ENCODE measurements at regions not wholly inside any gene's neighbourhood (a gene's known extent, or its start where the extent isn't known, plus 50 kb on each side); places are given as distances from the start of the nearest gene placed in this dataset.

DNA sequence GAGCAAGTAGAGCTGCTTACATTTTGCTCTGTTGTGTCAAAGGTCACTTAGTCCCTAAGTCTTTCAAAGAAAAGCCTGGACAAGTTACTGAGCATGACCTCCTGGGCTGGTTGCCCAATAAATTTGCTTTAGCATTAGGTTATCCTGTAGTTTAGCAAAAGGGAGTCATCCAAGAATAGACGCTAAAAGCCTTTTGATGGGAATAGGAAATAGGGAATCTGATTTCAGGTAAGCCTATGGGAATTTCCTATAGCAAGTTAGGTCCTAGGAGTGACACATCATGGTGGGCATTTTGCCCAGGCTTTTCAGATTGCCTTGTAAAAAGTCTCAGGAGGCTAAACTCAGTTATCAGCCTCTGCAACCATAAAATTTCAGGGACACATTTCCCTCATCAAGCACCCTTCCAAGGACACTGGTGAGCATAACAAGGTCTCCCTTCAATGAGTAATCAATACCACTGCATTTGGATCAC, 67.6 kb upstream of the RANBP3L start:
- H3K4me3 ChIP-seq (replicated peaks; ENCODE audit: insufficient read depth, low read length) = no peak overlapping the region
- H3K27ac ChIP-seq (replicated peaks) = no peak overlapping the region
- no peaks in the 10 kb centered on the region for H3K27me3 ChIP-seq (ENCODE audit: insufficient read depth, poor library complexity, severe bottlenecking)
- no peak for DNase-seq (ENCODE audit: low read depth in 1 of 2, low spot score in 1 of 2)
- TF ChIP-seq, protein P1, sequence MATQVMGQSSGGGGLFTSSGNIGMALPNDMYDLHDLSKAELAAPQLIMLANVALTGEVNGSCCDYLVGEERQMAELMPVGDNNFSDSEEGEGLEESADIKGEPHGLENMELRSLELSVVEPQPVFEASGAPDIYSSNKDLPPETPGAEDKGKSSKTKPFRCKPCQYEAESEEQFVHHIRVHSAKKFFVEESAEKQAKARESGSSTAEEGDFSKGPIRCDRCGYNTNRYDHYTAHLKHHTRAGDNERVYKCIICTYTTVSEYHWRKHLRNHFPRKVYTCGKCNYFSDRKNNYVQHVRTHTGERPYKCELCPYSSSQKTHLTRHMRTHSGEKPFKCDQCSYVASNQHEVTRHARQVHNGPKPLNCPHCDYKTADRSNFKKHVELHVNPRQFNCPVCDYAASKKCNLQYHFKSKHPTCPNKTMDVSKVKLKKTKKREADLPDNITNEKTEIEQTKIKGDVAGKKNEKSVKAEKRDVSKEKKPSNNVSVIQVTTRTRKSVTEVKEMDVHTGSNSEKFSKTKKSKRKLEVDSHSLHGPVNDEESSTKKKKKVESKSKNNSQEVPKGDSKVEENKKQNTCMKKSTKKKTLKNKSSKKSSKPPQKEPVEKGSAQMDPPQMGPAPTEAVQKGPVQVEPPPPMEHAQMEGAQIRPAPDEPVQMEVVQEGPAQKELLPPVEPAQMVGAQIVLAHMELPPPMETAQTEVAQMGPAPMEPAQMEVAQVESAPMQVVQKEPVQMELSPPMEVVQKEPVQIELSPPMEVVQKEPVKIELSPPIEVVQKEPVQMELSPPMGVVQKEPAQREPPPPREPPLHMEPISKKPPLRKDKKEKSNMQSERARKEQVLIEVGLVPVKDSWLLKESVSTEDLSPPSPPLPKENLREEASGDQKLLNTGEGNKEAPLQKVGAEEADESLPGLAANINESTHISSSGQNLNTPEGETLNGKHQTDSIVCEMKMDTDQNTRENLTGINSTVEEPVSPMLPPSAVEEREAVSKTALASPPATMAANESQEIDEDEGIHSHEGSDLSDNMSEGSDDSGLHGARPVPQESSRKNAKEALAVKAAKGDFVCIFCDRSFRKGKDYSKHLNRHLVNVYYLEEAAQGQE (IDR thresholded peaks at IDR 0.05; ENCODE audit: insufficient replicate concordance, low read depth) = no peak
- TF ChIP-seq, protein P2, sequence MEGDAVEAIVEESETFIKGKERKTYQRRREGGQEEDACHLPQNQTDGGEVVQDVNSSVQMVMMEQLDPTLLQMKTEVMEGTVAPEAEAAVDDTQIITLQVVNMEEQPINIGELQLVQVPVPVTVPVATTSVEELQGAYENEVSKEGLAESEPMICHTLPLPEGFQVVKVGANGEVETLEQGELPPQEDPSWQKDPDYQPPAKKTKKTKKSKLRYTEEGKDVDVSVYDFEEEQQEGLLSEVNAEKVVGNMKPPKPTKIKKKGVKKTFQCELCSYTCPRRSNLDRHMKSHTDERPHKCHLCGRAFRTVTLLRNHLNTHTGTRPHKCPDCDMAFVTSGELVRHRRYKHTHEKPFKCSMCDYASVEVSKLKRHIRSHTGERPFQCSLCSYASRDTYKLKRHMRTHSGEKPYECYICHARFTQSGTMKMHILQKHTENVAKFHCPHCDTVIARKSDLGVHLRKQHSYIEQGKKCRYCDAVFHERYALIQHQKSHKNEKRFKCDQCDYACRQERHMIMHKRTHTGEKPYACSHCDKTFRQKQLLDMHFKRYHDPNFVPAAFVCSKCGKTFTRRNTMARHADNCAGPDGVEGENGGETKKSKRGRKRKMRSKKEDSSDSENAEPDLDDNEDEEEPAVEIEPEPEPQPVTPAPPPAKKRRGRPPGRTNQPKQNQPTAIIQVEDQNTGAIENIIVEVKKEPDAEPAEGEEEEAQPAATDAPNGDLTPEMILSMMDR (IDR thresholded peaks at IDR 0.05; ENCODE audit: insufficient read depth, low read length) = no peak
- TF ChIP-seq POLR2AphosphoS5 (IDR thresholded peaks at IDR 0.05; ENCODE audit: low read depth) = no peak
- TF ChIP-seq GABPA (IDR thresholded peaks at IDR 0.05; ENCODE audit: low read depth) = no peak

DNA sequence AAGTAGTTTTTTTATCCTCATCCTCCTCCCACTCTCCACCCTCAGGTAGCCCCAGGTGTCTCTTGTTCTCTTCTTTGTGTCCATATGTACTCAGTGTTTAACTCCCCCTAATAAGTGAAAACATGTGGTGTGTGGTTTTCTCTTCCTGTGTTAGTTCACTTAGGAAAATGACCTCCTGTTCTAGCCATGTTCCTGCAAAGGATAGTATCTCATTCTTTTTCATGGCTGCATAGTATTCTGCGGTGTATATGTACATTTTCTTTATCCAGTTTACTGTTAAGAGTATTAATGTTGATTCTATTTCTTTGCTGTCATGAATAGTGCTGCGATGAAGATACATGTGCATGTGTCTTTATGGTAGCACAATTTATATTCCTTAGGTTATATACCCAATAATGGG, 68.4 kb upstream of the RANBP3L start:
- TF ChIP-seq, protein P1 (IDR thresholded peaks at IDR 0.05; ENCODE audit: insufficient replicate concordance, low read depth) = no peak
- no peak for TF ChIP-seq POLR2AphosphoS5 (IDR thresholded peaks at IDR 0.05; ENCODE audit: low read depth)
- TF ChIP-seq SPI1 (IDR thresholded peaks at IDR 0.05; ENCODE audit: borderline replicate concordance, low read depth) = no peak
- no peak for TF ChIP-seq GABPA (IDR thresholded peaks at IDR 0.05; ENCODE audit: low read depth)
- TF ChIP-seq, protein P2 (IDR thresholded peaks at IDR 0.05; ENCODE audit: insufficient read depth, low read length) = no peak
- H3K27me3 ChIP-seq (ENCODE audit: insufficient read depth, poor library complexity, severe bottlenecking) = no peaks in the 10 kb centered on the region
- DNase-seq (ENCODE audit: low read depth in 1 of 2, low spot score in 1 of 2) = no peak
- no peak overlapping the region for H3K27ac ChIP-seq (replicated peaks)
- H3K4me3 ChIP-seq (replicated peaks; ENCODE audit: insufficient read depth, low read length) = no peak overlapping the region

DNA sequence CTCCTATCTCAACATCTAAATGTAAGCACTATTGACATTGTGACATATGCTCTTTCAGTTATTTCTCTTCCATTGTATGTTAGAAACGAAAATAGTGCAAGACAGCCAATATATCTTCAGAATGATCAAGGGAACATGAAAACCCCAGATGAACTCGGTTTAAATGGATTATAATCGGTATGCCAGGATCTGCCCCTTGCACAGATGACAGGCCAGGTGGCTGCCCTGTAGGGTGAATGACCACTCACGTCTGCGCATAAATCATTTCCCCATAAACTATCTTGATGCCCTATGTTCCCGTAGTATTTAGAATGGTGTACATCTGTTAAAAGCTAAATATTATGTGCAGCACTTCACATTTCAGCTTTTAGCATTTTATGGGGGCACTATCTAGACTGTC, 69.7 kb upstream of the RANBP3L start:
- H3K27ac ChIP-seq (replicated peaks) = no peak overlapping the region
- DNase-seq (ENCODE audit: low read depth in 1 of 2, low spot score in 1 of 2) = no peak
- TF ChIP-seq SPI1 (IDR thresholded peaks at IDR 0.05; ENCODE audit: borderline replicate concordance, low read depth) (no peak), POLR2AphosphoS5 (IDR thresholded peaks at IDR 0.05; ENCODE audit: low read depth) (no peak), GABPA (IDR thresholded peaks at IDR 0.05; ENCODE audit: low read depth) (no peak)
- TF ChIP-seq, protein P2 (IDR thresholded peaks at IDR 0.05; ENCODE audit: insufficient read depth, low read length) = no peak
- TF ChIP-seq, protein P1 (IDR thresholded peaks at IDR 0.05; ENCODE audit: insufficient replicate concordance, low read depth) = no peak

More for the DNA sequence above, 69.7 kb upstream of the RANBP3L start:
- Histone ChIP-seq H3K4me3 (replicated peaks; ENCODE audit: insufficient read depth, low read length) (no peak overlapping the region), H3K27me3 (ENCODE audit: insufficient read depth, poor library complexity, severe bottlenecking) (no peaks in the 10 kb centered on the region)

Data from HL-60 (cell line).